ENCODE measurements at regions not wholly inside any gene's neighbourhood (a gene's known extent, or its start where the extent isn't known, plus 50 kb on each side); places are given as distances from the start of the nearest gene placed in this dataset.

DNA sequence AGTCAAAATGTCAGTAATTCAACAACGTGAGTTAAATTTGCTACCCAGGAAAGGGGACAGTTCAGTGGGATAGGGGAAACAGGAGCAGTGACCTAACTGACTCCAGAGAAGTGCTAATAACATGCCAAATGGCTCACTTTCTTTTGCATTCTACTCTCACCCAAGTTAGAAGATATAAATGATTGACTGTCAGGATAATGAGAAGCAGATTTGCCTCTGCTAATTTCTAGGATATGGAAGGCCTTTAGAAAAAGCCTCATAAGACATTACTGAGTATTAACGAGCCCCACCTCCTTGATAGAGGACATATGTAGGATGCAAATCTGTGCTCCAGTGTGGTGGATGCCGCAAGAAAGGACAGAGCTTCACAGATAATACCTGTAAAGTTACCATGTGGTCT lies 318.6 kb upstream of the NT5C1B start:
- H3K27me3 ChIP-seq (ENCODE audit: low read length) = no peaks in the 10 kb centered on the region

GRCh38 chr2:18907508-18907907 lies 318.1 kb upstream of the NT5C1B start:
- H3K27ac ChIP-seq (ENCODE audit: low read length) = no peak overlapping the region
- H3K36me3 ChIP-seq (ENCODE audit: insufficient read depth, low read length) = no peaks in the 10 kb centered on the region
- H3K4me2 ChIP-seq (ENCODE audit: low read depth, low read length, poor library complexity, severe bottlenecking) = no peak overlapping the region
- no peak for DNase-seq
- no peaks in the 10 kb centered on the region for H3K9me2 ChIP-seq (replicated peaks; ENCODE audit: insufficient read depth, low read length)
- no peaks in the 10 kb centered on the region for H3K79me2 ChIP-seq (ENCODE audit: low read length)
- no peaks in the 10 kb centered on the region for H4K20me1 ChIP-seq (ENCODE audit: insufficient read depth, low read depth, low read length)
- no peak overlapping the region for H3K9ac ChIP-seq (ENCODE audit: low read length)
- H3K4me1 ChIP-seq (ENCODE audit: low read length) = no peaks in the 10 kb centered on the region
- H3K9me3 ChIP-seq (ENCODE audit: low read length) = no peaks in the 10 kb centered on the region
- H2AFZ ChIP-seq (ENCODE audit: low read length) = no peak overlapping the region
- H3K4me3 ChIP-seq (ENCODE audit: low read length) = no peak overlapping the region
- H3K27me3 ChIP-seq (ENCODE audit: low read length) = no peaks in the 10 kb centered on the region

More for the DNA sequence above, 318.6 kb upstream of the NT5C1B start:
- Histone ChIP-seq H2AFZ (ENCODE audit: low read length) (no peak overlapping the region), H3K36me3 (ENCODE audit: insufficient read depth, low read length) (no peaks in the 10 kb centered on the region), H3K27ac (ENCODE audit: low read length) (no peak overlapping the region), H3K9ac (ENCODE audit: low read length) (no peak overlapping the region), H3K4me1 (ENCODE audit: low read length) (no peaks in the 10 kb centered on the region), H3K9me3 (ENCODE audit: low read length) (no peaks in the 10 kb centered on the region), H3K4me3 (ENCODE audit: low read length) (no peak overlapping the region), H4K20me1 (ENCODE audit: insufficient read depth, low read depth, low read length) (no peaks in the 10 kb centered on the region), H3K4me2 (ENCODE audit: low read depth, low read length, poor library complexity, severe bottlenecking) (no peak overlapping the region), H3K79me2 (ENCODE audit: low read length) (no peaks in the 10 kb centered on the region), H3K9me2 (replicated peaks; ENCODE audit: insufficient read depth, low read length) (no peaks in the 10 kb centered on the region)
- DNase-seq = no peak

DNA sequence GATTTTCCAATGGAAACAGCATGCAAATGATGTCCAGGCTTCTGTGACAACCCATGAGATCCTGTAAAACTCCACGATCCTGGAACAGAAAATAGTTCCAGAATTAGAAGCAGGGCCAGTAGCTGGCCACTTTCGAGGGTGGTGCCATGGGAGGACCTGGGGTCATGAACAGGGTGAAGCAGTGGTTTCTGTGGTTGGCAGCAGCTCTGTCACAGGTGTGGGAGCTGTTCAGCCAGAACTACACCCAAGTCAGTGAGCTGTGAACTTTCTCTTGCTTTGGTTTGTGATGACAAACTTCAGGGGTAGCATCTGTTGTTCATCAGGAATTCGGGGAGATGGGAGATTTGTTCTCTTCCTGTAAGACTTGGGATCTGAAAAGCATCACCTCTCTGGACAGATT lies 314.4 kb upstream of the NT5C1B start:
- Histone ChIP-seq H3K36me3 (ENCODE audit: insufficient read depth, low read length) (no peaks in the 10 kb centered on the region), H3K27ac (ENCODE audit: low read length) (no peak overlapping the region)
- DNase-seq = no peak

GRCh38 chr2:18901242-18901641 lies 311.9 kb upstream of the NT5C1B start:
- Histone ChIP-seq H3K27me3 (ENCODE audit: low read length) (no peaks in the 10 kb centered on the region), H4K20me1 (ENCODE audit: insufficient read depth, low read depth, low read length) (no peaks in the 10 kb centered on the region), H3K9ac (ENCODE audit: low read length) (no peak overlapping the region), H3K9me2 (replicated peaks; ENCODE audit: insufficient read depth, low read length) (no peaks in the 10 kb centered on the region), H2AFZ (ENCODE audit: low read length) (no peak overlapping the region), H3K36me3 (ENCODE audit: insufficient read depth, low read length) (no peaks in the 10 kb centered on the region), H3K4me1 (ENCODE audit: low read length) (no peaks in the 10 kb centered on the region), H3K27ac (ENCODE audit: low read length) (no peak overlapping the region), H3K4me2 (ENCODE audit: low read depth, low read length, poor library complexity, severe bottlenecking) (no peak overlapping the region), H3K4me3 (ENCODE audit: low read length) (no peak overlapping the region), H3K79me2 (ENCODE audit: low read length) (no peaks in the 10 kb centered on the region), H3K9me3 (ENCODE audit: low read length) (no peaks in the 10 kb centered on the region)
- no peak for DNase-seq

More for the DNA sequence above, 314.4 kb upstream of the NT5C1B start:
- Histone ChIP-seq H3K9me3 (ENCODE audit: low read length) (no peaks in the 10 kb centered on the region), H3K79me2 (ENCODE audit: low read length) (no peaks in the 10 kb centered on the region), H3K4me2 (ENCODE audit: low read depth, low read length, poor library complexity, severe bottlenecking) (no peak overlapping the region), H3K9me2 (replicated peaks; ENCODE audit: insufficient read depth, low read length) (no peaks in the 10 kb centered on the region), H4K20me1 (ENCODE audit: insufficient read depth, low read depth, low read length) (no peaks in the 10 kb centered on the region), H2AFZ (ENCODE audit: low read length) (no peak overlapping the region), H3K4me1 (ENCODE audit: low read length) (no peaks in the 10 kb centered on the region), H3K4me3 (ENCODE audit: low read length) (no peak overlapping the region), H3K9ac (ENCODE audit: low read length) (no peak overlapping the region), H3K27me3 (ENCODE audit: low read length) (no peaks in the 10 kb centered on the region)

GRCh38 chr2:18900691-18901141 lies 311.3 kb upstream of the NT5C1B start:
- H3K9ac ChIP-seq (ENCODE audit: low read length) = no peak overlapping the region
- H3K27ac ChIP-seq (ENCODE audit: low read length) = no peak overlapping the region
- H3K4me2 ChIP-seq (ENCODE audit: low read depth, low read length, poor library complexity, severe bottlenecking) = no peak overlapping the region
- no peaks in the 10 kb centered on the region for H3K4me1 ChIP-seq (ENCODE audit: low read length)
- H3K4me3 ChIP-seq (ENCODE audit: low read length) = no peak overlapping the region
- no peaks in the 10 kb centered on the region for H3K79me2 ChIP-seq (ENCODE audit: low read length)
- no peaks in the 10 kb centered on the region for H3K9me3 ChIP-seq (ENCODE audit: low read length)
- H2AFZ ChIP-seq (ENCODE audit: low read length) = no peak overlapping the region
- no peak for DNase-seq
- no peaks in the 10 kb centered on the region for H3K36me3 ChIP-seq (ENCODE audit: insufficient read depth, low read length)
- H3K27me3 ChIP-seq (ENCODE audit: low read length) = no peaks in the 10 kb centered on the region
- no peaks in the 10 kb centered on the region for H4K20me1 ChIP-seq (ENCODE audit: insufficient read depth, low read depth, low read length)
- H3K9me2 ChIP-seq (replicated peaks; ENCODE audit: insufficient read depth, low read length) = no peaks in the 10 kb centered on the region

- Histone ChIP-seq H3K9ac (ENCODE audit: low read length) (no peak overlapping the region), H3K4me1 (ENCODE audit: low read length) (no peaks in the 10 kb centered on the region), H3K79me2 (ENCODE audit: low read length) (no peaks in the 10 kb centered on the region), H3K27me3 (ENCODE audit: low read length) (no peaks in the 10 kb centered on the region), H3K27ac (ENCODE audit: low read length) (no peak overlapping the region), H3K9me2 (replicated peaks; ENCODE audit: insufficient read depth, low read length) (no peaks in the 10 kb centered on the region), H2AFZ (ENCODE audit: low read length) (no peak overlapping the region), H3K4me2 (ENCODE audit: low read depth, low read length, poor library complexity, severe bottlenecking) (no peak overlapping the region), H4K20me1 (ENCODE audit: insufficient read depth, low read depth, low read length) (no peaks in the 10 kb centered on the region), H3K36me3 (ENCODE audit: insufficient read depth, low read length) (no peaks in the 10 kb centered on the region), H3K4me3 (ENCODE audit: low read length) (no peak overlapping the region), H3K9me3 (ENCODE audit: low read length) (no peaks in the 10 kb centered on the region)
- no peak for DNase-seq
Observed at GRCh38 chr2:18899725-18900124, 310.4 kb upstream of the NT5C1B start.

- Histone ChIP-seq H3K9me2 (replicated peaks; ENCODE audit: insufficient read depth, low read length) (no peaks in the 10 kb centered on the region), H4K20me1 (ENCODE audit: insufficient read depth, low read depth, low read length) (no peaks in the 10 kb centered on the region), H3K36me3 (ENCODE audit: insufficient read depth, low read length) (no peaks in the 10 kb centered on the region), H3K9me3 (ENCODE audit: low read length) (no peaks in the 10 kb centered on the region), H3K4me1 (ENCODE audit: low read length) (no peaks in the 10 kb centered on the region), H3K79me2 (ENCODE audit: low read length) (no peaks in the 10 kb centered on the region), H3K4me3 (ENCODE audit: low read length) (no peak overlapping the region), H3K9ac (ENCODE audit: low read length) (no peak overlapping the region), H3K4me2 (ENCODE audit: low read depth, low read length, poor library complexity, severe bottlenecking) (no peak overlapping the region), H3K27ac (ENCODE audit: low read length) (no peak overlapping the region), H2AFZ (ENCODE audit: low read length) (no peak overlapping the region), H3K27me3 (ENCODE audit: low read length) (no peaks in the 10 kb centered on the region)
- no peak for DNase-seq
Observed at GRCh38 chr2:18898271-18898670, 308.9 kb upstream of the NT5C1B start.

GRCh38 chr2:18896125-18896764 lies 306.9 kb upstream of the NT5C1B start:
- H3K79me2 ChIP-seq (ENCODE audit: low read length) = no peaks in the 10 kb centered on the region
- DNase-seq = no peak
- H3K9me2 ChIP-seq (replicated peaks; ENCODE audit: insufficient read depth, low read length) = no peaks in the 10 kb centered on the region
- H3K27me3 ChIP-seq (ENCODE audit: low read length) = no peaks in the 10 kb centered on the region
- H3K36me3 ChIP-seq (ENCODE audit: insufficient read depth, low read length) = no peaks in the 10 kb centered on the region
- no peak overlapping the region for H3K27ac ChIP-seq (ENCODE audit: low read length)
- H3K4me1 ChIP-seq (ENCODE audit: low read length) = no peaks in the 10 kb centered on the region
- H4K20me1 ChIP-seq (ENCODE audit: insufficient read depth, low read depth, low read length) = no peaks in the 10 kb centered on the region
- H3K4me2 ChIP-seq (ENCODE audit: low read depth, low read length, poor library complexity, severe bottlenecking) = no peak overlapping the region
- no peak overlapping the region for H3K4me3 ChIP-seq (ENCODE audit: low read length)
- no peak overlapping the region for H2AFZ ChIP-seq (ENCODE audit: low read length)
- no peaks in the 10 kb centered on the region for H3K9me3 ChIP-seq (ENCODE audit: low read length)
- H3K9ac ChIP-seq (ENCODE audit: low read length) = no peak overlapping the region

Measured in Karpas-422 (cell line).